ENCODE measurements at regions not wholly inside any gene's neighbourhood (a gene's known extent, or its start where the extent isn't known, plus 50 kb on each side); places are given as distances from the start of the nearest gene placed in this dataset.

- TF ChIP-seq ATF3 (IDR thresholded peaks at IDR 0.05) (no peak), CTCF (IDR thresholded peaks at IDR 0.05 in 2 of 3, conservative IDR thresholded peaks at IDR 0.05 in 1 of 3; ENCODE audit: borderline replicate concordance in 1 of 3, insufficient read depth in 1 of 3, low read depth in 2 of 3, low read length in 2 of 3) (no peak), MAX (IDR thresholded peaks at IDR 0.05) (no peak), POLR2AphosphoS5 (IDR thresholded peaks at IDR 0.05; ENCODE audit: low read depth, low read length) (no peak), POLR2A (IDR thresholded peaks at IDR 0.05; ENCODE audit: borderline replicate concordance, extremely low read depth, insufficient read depth, insufficient read length) (no peak), EZH2phosphoT487 (IDR thresholded peaks at IDR 0.05; ENCODE audit: borderline replicate concordance) (no peak), EZH2 (IDR thresholded peaks at IDR 0.05) (no peak), ZNF274 (IDR thresholded peaks at IDR 0.05; ENCODE audit: low read depth, low read length) (no peak)
These were observed 122.9 kb upstream of the IRF2BP2 start for GRCh38 chr1:234732671-234733390.
